K562 (cell line): ENCODE measurements at regions not wholly inside any gene's neighbourhood (a gene's known extent, or its start where the extent isn't known, plus 50 kb on each side); places are given as distances from the start of the nearest gene placed in this dataset.

Experiments used
- ATAC-seq: fragments of 200-7000 bp; cut with Tn5 transposase; 3 replicates; pipeline ENCODE4 v1.9.1; 2020; ENCODE audit warnings: moderate library complexity
- BruUV-seq: library from RNA; stranded (reverse); fragments of 400-500 nt; replicated peaks from 2 replicates; lab custom pipeline; 2021; lab: Mats Ljungman, UMichigan
- CTCF ChIA-PET: fragments of 300-600 bp; formaldehyde crosslinking; extraction: SDS; loops from one replicate; lab custom pipeline; 2021; ENCODE audit warnings: low intra/inter-chr PET ratio; lab: Yijun Ruan, JAX
- POLR2A ChIA-PET: fragments of 300-600, 350-650 bp; sonication (Branson Sonifier 250); formaldehyde crosslinking; extraction: SDS; loops from one replicate; lab custom pipeline; 2021; ENCODE audit warnings: antibody characterized with exemption, inconsistent platforms; lab: Yijun Ruan, JAX
- DNase-seq, 4 experiments: peaks; one replicate each; pipeline versions ENCODE4 v3.0.0 to v3.0.0-alpha.2; 2011 to 2018; ENCODE audit warnings: low spot score in 3 of 4, mixed read lengths in 3 of 4; ENCODE audit errors: extremely low read depth in 1 of 4
- FAIRE-seq: peaks from 2 replicates; lab custom pipeline; 2011; peaks lifted over from hg19 to GRCh38; lab: Jason Lieb, UNC
- H2AFZ ChIP-seq: 2 replicates; pipeline ENCODE4 v1.6.0; 2011; ENCODE audit warnings: low read depth, low read length, control low read depth, inconsistent platforms
- H3K27ac ChIP-seq: fragments of 200-600 bp; 3 replicates; pipeline ENCODE4 v1.8.0; 2011; ENCODE audit warnings: low read depth, mild to moderate bottlenecking, control low read depth, inconsistent platforms, low read length, moderate library complexity, mixed read lengths; ENCODE audit errors: extremely low read depth
- H3K27me3 ChIP-seq, 2 experiments: fragments of 300-600 bp in 1 of 2; 2 replicates in 1 of 2; 3 replicates in 1 of 2; pipeline versions ENCODE4 v1.6.0 to v1.8.0; 2011; ENCODE audit warnings: inconsistent platforms in 2 of 2, low read length in 2 of 2, mild to moderate bottlenecking in 1 of 2, mixed read lengths in 1 of 2, moderate library complexity in 1 of 2; ENCODE audit not compliant: control insufficient read depth in 2 of 2, insufficient read depth in 2 of 2
- H3K36me3 ChIP-seq: fragments of 300-600 bp; 3 replicates; pipeline ENCODE4 v1.8.0; 2011; ENCODE audit warnings: mild to moderate bottlenecking, low read length, inconsistent platforms; ENCODE audit not compliant: control insufficient read depth, insufficient read depth
- H3K4me1 ChIP-seq, 2 experiments: fragments of 200-600 bp in 1 of 2; replicated peaks in 1 of 2; 2 replicates in 1 of 2; 3 replicates in 1 of 2; pipeline versions ENCODE4 v1.5.1 to v1.8.0; 2011; ENCODE audit warnings: inconsistent platforms in 2 of 2, low read length in 2 of 2, mild to moderate bottlenecking in 1 of 2, mixed read lengths in 1 of 2, moderate library complexity in 1 of 2; ENCODE audit not compliant: control insufficient read depth in 2 of 2, insufficient read depth in 2 of 2
- H3K4me2 ChIP-seq: 2 replicates; pipeline ENCODE4 v1.6.1; 2011; ENCODE audit warnings: low read length, control low read depth, inconsistent platforms, mixed read lengths; ENCODE audit not compliant: insufficient read depth
- H3K4me3 ChIP-seq: fragments of 200-600 bp; sonication (generic), shearing (Covaris generic); 2 replicates; pipeline ENCODE4 v1.5.1; 2016; ENCODE audit warnings: control low read depth, inconsistent platforms
- H3K79me2 ChIP-seq: fragments of 200-600 bp; 3 replicates; pipeline ENCODE4 v1.8.0; 2011; ENCODE audit warnings: low read length, inconsistent platforms; ENCODE audit not compliant: control insufficient read depth, insufficient read depth
- H3K9ac ChIP-seq, 2 experiments: 2 replicates each; pipeline versions ENCODE4 v1.6.0 to v1.6.1; 2011; ENCODE audit warnings: low read depth in 2 of 2, low read length in 2 of 2, control low read depth in 1 of 2, inconsistent platforms in 1 of 2, mild to moderate bottlenecking in 1 of 2, mixed read lengths in 1 of 2; ENCODE audit not compliant: insufficient read depth in 1 of 2
- H3K9me1 ChIP-seq: one replicate; pipeline ENCODE4 v1.6.0; 2011; ENCODE audit warnings: inconsistent platforms, mild to moderate bottlenecking, low read length, moderate library complexity; ENCODE audit not compliant: control insufficient read depth, insufficient read depth
- H3K9me3 ChIP-seq: replicated peaks from 2 replicates; pipeline ENCODE4 v1.5.1; 2011; ENCODE audit warnings: low read depth, low read length, inconsistent platforms; ENCODE audit not compliant: control insufficient read depth, insufficient read depth
- H4K20me1 ChIP-seq: replicated peaks from 2 replicates; pipeline ENCODE4 v1.6.1; 2011; ENCODE audit warnings: low read length, inconsistent platforms, mixed read lengths; ENCODE audit not compliant: control insufficient read depth, insufficient read depth
- ATF3 ChIP-seq, 2 experiments: fragments of 450-650 bp in 1 of 2; sonication (generic) in 1 of 2; formaldehyde crosslinking in 1 of 2; IDR thresholded peaks in 1 of 2; conservative IDR thresholded peaks in 1 of 2; 2 replicates each; pipeline versions ENCODE4 v1.6.1 to v1.8.1; 2016 to 2023; ENCODE audit warnings: mild to moderate bottlenecking in 2 of 2, moderate library complexity in 2 of 2, inconsistent platforms in 1 of 2, missing genetic modification reagents in 1 of 2
- HNRNPH1 ChIP-seq: fragments of 200-400 bp; formaldehyde crosslinking; optimal IDR thresholded peaks from 2 replicates; pipeline ENCODE3; 2017; ENCODE audit warnings: low read depth, mild to moderate bottlenecking, low read length, moderate library complexity
- KAT7 ChIP-seq: sonication (generic); formaldehyde crosslinking; IDR thresholded peaks from 2 replicates; pipeline ENCODE4 v1.8.0; 2022; ENCODE audit warnings: missing genetic modification reagents, mild to moderate bottlenecking, borderline replicate concordance
- TFE3 ChIP-seq: fragments of 450-650 bp; formaldehyde crosslinking; IDR thresholded peaks from 2 replicates; pipeline ENCODE4 v1.4.0; 2020; ENCODE audit warnings: mild to moderate bottlenecking, mixed read lengths
- TRIM28 ChIP-seq: fragments of 450-650 bp; IDR thresholded peaks from 2 replicates; pipeline ENCODE4 v1.6.1; 2017
- ZNF184 ChIP-seq: sonication (generic); formaldehyde crosslinking; IDR thresholded peaks from 2 replicates; pipeline ENCODE4 v1.5.0; 2020; ENCODE audit warnings: missing genetic modification reagents
- ZNF57 ChIP-seq: fragments of 450-650 bp; formaldehyde crosslinking; IDR thresholded peaks from 2 replicates; pipeline ENCODE4 v1.4.0; 2020; ENCODE audit warnings: mild to moderate bottlenecking, moderate library complexity
- in situ Hi-C: fragments of 300-500 bp; cut with MboI; formaldehyde crosslinking; loops from 4 replicates; pipeline ENCODE4 v1.15.0; 2018; ENCODE audit warnings: inconsistent platforms, mixed read lengths
- intact Hi-C: fragments of 100-400 bp; cut with micrococcal nuclease; formaldehyde crosslinking; loops from 2 replicates; pipeline ENCODE4 v1.14.2; 2022

- TF ChIP-seq TFE3 (CRISPR knock-in tag): no peak
These were observed 726.4 kb upstream of the PCDH20 start (continued) for GRCh38 chr13:62142048-62142447.

GRCh38 chr13:62139597-62139996 lies 723.9 kb upstream of the PCDH20 start:
- Histone ChIP-seq H2AFZ (no peak overlapping the region), H3K27ac (no peak overlapping the region), H3K9me3 (no peaks in the 10 kb centered on the region), H4K20me1 (no peaks in the 10 kb centered on the region), H3K27me3 (no peaks in the 10 kb centered on the region)
- ChIA-PET CTCF (no interaction called here), POLR2A (no interaction called here)
- in situ Hi-C loops: no loop called here
- BruUV-seq: no TSS peak
- FAIRE-seq: no peak
- intact Hi-C loops: no loop called here
- TF ChIP-seq ZNF57 (no peak), KAT7 (no peak), HNRNPH1 (no peak), ATF3 (IDR thresholded peaks at IDR 0.05) (no peak), ATF3 (CRISPR knock-in tag; conservative IDR thresholded peaks at IDR 0.05) (no peak), TRIM28 (no peak), ZNF184 (CRISPR knock-in tag) (no peak)
- TF ChIP-seq, all 486 proteins: peak for 0
- H3K4me3 ChIP-seq: no peak overlapping the region
- H3K9ac ChIP-seq: no peak overlapping the region
- no peaks in the 10 kb centered on the region for H3K79me2 ChIP-seq
- no peaks in the 10 kb centered on the region for H3K9me1 ChIP-seq
- ATAC-seq (no peak), DNase-seq (no peak)
- no peaks in the 10 kb centered on the region for H3K36me3 ChIP-seq
- H3K4me2 ChIP-seq: no peak overlapping the region
- H3K4me1 ChIP-seq: no peaks in the 10 kb centered on the region
